Loucy (cell line): ENCODE measurements at regions not wholly inside any gene's neighbourhood (a gene's known extent, or its start where the extent isn't known, plus 50 kb on each side); places are given as distances from the start of the nearest gene placed in this dataset.

Source experiments
- EZH2phosphoT487 ChIP-seq: fragments of 200-600 bp; IDR thresholded peaks from 2 replicates; pipeline ENCODE4 v1.6.1; 2018; ENCODE audit warnings: antibody characterized with exemption, mild to moderate bottlenecking, moderate library complexity, borderline replicate concordance
- TF ChIP-seq, protein P1 (sequence below): fragments of 200-600 bp; sonication (generic); conservative IDR thresholded peaks from 2 replicates; pipeline ENCODE4 v1.5.1; 2014; ENCODE audit warnings: mild to moderate bottlenecking, antibody characterized with exemption, low read length

DNA sequence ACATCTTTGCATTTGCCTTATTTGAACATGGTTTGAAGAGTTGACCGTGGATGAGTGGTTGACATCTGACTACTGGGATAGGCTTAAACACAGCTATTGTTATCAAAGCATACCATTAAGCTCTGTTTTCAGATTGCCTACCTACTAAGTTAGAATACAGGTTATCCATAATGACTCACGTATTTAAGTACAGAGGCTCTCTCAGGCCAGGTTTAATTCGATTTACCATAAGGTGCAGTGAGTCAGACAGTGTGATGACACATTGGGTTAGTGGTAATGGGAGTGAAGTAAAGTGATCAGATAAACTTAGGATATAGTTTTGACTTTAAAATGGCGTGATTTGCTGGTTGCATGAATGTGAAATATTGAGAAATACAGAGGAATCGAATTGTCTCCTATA lies 732.0 kb upstream of the CTNND2 start:
- TF ChIP-seq, protein P1, sequence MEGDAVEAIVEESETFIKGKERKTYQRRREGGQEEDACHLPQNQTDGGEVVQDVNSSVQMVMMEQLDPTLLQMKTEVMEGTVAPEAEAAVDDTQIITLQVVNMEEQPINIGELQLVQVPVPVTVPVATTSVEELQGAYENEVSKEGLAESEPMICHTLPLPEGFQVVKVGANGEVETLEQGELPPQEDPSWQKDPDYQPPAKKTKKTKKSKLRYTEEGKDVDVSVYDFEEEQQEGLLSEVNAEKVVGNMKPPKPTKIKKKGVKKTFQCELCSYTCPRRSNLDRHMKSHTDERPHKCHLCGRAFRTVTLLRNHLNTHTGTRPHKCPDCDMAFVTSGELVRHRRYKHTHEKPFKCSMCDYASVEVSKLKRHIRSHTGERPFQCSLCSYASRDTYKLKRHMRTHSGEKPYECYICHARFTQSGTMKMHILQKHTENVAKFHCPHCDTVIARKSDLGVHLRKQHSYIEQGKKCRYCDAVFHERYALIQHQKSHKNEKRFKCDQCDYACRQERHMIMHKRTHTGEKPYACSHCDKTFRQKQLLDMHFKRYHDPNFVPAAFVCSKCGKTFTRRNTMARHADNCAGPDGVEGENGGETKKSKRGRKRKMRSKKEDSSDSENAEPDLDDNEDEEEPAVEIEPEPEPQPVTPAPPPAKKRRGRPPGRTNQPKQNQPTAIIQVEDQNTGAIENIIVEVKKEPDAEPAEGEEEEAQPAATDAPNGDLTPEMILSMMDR: no peak
- TF ChIP-seq EZH2phosphoT487: no peak
